Globus pallidus (tissue), 1 donor: ENCODE measurements at regions not wholly inside any gene's neighbourhood (a gene's known extent, or its start where the extent isn't known, plus 50 kb on each side); places are given as distances from the start of the nearest gene placed in this dataset.

Experiments
- DNase-seq: peaks from one replicate; pipeline ENCODE4 v3.0.0-alpha.2; 2015; ENCODE audit warnings: low spot score

DNA sequence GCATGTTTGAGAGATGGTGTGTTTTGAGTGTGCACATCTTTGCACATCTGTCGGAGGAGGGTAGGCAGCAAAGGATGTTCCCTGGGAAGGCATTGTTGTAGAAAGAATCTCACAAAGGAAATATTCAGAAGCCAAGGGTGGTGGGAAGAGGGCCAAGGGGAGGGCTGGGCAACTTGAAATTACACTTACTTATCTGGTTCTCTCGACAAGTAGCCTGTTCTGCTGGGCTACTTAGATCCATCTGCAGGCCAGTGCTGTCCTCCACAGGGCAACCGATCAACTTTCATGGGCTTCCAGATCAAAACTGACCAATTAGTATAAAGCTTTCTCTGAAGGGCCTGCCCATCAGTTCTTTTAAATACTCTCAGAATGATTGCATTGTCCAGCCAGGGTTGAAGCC, 495.2 kb downstream of the GADD45G start:
- no peak for DNase-seq

DNA sequence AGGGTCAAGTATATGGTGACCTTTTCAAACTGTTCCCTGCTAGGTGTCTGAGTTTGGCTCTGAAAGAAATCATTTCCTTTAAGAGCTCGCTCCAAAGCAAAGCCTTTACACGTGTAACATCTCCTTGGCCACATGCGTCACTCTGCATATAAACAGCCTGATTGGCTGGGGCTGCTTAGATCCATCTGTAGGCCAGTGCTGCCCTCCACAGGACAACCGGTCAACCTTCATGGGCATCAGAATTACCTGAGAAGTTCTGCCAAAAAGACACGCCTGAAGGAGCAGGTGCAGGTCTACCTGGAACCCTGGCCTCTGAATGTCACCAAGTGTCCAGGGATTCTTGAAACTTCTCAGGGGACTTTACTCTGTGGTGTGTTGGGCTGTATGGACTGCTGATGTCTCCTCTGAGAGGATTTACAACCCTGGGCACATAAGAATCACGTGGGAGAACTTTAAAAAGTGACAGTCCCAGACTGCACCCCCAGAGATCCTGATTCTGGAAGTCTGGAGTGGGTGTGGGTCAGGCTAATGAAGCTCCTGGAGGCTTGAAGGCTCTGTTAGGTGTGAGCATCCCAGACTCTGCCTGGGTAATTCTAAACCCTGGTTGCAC, 497.6 kb downstream of the GADD45G start:
- peak; percentile 74 for DNase-seq

DNA sequence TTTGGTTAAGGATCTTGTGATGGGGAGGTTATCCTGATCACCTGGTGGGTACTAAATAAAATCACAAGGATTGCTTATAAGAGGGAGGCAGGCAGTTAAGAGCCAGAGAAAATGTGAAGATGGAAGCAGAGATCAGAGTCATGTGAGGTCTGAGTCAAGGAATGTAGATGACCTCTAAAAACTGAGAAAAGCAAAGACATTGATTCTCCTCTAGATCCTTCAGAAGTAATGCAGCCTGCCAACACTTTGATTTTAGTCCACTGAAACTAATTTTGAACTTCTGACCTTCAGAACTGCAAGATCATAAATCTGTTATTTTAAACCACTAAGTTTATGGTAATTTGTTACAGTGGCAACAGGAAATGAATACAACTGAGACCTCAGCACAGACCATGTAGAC, 499.0 kb downstream of the GADD45G start:
- no peak for DNase-seq

DNA sequence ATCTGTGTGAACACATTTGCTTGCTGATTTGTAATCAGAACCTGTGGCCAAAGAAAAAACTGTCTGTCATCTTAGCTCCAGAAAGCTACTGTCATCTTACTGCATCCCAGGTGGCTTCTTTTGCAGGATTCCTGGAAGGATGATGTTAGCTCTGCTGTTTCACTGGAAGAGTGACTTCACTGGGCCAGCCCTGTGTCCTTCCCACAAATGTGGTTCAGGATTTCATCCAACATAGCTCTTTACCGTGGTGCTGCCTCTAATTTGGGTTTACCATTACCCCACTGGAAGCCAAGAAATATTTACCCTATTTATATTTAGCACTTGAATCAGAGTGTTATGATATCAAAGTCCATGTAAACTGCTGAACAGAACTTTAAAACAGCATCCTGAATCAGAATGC, 501.0 kb downstream of the GADD45G start:
- DNase-seq, result no peak

DNA sequence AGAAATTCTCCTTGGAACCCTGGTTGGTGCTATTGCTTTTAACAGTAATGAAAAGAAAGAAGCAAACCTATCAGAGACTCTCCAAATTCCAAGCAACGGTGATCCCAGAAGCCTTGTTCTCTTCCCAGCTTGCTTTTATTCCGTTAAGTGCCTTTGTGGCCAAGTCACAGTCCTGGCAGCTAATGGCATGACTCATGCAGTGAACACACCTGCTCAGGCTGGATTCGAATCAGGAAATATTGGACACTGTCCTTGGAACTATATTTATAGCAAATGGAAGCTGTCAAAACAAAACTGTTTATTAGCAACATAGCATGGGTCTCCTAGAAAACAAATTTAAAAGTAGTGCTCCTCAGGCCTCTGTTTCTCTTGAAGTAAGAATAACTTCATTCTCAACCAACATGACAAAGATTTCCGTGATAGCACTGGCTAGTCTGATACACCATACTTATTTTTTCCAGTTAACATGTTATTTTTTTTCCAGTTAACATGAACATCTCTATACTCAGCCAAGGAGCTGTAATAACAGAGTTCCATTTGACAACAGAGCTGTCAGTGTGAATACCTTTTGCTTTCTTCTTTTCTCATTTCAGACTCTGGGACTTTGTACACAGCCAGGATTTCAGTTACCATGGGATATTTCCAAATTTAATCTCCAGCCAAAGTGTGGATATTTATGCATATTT, 502.4 kb downstream of the GADD45G start:
- DNase-seq, result no peak

DNA sequence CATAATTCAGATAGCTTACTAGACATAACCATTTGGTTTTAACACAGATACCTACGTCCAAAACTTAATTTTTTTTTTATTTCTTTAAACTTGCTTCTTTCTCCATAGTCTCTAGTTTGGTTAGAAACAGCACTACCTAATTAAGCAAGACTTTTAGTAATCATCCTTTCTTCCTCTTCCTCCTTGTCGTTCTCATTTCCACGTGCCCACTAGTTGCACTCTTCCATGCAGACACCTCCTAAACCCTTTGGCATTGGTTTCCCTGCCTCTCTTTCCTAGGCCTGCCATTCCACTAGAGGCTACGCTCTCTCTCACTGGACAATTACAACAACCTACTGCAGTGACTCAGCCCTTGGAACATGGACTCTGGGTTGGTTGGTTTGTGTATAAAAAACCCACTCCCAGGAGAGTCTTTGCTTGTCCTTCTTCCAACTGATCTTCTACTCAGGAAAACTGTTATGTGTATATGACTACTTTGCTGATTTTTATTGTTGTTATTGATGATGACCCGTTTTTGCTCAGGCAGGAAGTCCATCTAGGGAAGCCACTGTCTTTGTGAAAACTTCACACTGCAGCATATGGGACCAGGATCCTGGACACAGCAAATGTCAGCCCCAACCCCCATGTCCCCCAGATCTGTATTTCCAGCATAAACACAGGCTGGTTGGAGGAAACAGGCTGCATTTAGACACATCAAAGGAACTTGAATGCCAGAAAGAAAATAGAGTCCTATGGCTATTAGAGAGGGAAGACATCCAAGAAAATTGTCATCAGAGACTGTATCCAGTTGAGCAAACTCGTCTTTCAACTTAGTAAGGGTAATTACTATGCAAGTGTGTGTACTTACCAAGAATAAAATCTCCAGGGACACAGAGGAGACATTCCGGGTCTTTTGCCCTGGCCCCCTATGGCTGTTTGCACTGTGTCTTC, 503.2 kb downstream of the GADD45G start:
- DNase-seq, result no peak

DNA sequence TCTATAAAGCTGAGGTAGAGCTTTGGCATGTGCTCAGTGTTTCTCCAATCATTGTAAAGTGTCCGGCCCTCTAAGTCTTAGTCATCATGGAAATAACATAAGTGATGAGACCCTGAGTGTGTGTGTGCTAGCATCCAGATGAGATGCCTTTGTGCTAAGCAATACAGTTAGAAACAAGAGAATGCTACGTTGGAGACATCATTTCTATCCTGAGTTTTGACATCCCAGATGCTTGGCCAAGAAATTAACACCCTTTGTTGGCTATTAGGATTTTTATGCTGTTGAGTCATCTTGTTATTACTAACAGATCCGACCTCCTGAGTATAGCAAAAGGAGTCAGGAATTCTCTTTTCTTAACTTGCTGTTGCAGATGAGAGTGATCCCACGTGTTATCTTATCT, 508.0 kb downstream of the GADD45G start:
- DNase-seq, result no peak

DNA sequence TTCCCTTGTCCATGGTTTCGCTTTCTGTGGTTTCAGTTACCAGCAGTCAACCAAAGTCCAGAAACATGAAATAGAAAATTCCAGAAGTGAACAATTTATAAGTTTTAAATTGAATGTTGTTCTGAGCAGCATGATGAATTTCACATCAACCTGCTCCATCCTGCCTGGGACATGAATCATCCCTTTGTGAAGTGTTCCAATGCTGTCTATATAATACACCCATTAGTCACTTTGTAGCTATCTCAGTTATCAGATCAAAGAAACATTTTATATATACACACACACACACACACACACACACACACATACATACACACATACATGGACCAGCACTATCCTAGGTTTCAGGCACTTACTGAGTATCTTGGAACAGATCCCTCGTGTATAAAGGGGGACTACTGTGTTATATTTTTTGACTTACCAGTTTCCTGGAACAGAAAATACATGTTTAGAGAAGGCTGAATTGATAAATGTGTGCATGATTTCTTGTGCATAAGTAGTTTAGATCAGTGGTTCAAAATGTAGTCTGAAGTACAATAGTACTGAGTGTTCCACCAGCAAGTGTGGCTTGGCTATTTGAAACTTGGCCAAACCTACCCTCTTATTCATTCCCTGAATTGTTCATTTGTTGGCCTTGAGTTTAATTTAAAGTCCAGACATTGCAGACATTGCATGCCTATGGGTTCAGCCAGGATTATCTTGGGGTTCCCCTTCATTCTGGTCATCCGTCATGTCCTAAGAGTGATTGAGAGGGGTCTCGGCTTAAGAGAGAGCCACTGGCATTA, 510.0 kb downstream of the GADD45G start:
- DNase-seq, result no peak

DNA sequence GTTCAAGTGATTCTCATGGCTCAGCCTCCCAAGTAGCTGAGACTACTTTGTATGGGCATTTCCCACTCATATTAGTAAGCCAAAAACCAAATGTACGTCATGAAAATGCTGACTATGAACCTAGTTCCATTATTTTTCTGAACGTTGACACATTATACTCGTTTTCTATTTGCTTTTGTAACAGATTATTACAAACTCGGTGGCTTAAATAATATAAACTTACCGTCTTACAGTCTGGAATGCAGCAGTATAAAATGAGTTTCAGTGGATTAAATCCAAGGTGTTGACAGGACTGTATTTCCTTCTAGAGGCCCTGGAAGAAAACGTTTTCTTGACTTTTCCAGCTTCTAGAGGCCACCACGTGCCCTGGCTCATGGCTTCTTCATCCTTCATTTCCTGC, 517.0 kb downstream of the GADD45G start:
- no peak for DNase-seq

DNA sequence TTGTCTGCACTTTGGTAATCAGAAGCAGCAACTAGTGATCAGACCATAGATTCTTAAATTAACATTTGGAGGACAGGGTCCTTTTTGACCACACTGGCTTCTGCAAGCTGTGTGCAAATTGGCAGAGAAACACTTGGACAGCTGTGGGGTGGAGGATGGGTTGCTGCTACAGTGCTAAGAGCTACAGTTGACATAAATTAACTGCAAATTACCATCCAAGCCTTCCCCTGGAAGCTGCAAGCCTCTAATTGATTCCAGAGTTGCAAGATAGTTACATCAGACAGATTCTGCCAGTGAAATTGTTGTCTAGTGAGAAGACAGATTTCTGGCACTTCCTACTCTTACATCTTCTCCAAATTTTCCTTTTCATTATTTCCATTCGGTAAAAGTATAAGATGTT, 517.7 kb downstream of the DIRAS2 start:
- no peak for DNase-seq

DNA sequence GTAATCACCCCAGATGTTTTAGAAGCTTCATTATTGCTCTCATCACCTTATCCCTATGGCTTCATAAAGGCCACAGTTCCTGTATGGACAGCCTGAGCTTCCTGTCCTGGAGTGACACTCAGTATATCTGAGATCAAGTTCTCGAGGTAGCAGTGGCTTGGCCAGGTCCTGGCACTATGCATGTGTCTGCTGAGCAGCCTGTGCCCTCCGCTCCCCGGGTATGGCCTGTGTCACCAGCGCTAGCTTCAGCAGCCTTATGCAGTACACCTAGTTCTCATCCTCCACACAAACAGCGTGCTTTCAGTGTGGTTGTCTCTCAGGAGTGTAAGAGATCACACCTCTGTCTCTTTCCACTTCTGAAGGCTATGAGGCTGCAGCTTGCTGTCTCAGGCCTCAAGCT, 514.7 kb downstream of the DIRAS2 start:
- no peak for DNase-seq

DNA sequence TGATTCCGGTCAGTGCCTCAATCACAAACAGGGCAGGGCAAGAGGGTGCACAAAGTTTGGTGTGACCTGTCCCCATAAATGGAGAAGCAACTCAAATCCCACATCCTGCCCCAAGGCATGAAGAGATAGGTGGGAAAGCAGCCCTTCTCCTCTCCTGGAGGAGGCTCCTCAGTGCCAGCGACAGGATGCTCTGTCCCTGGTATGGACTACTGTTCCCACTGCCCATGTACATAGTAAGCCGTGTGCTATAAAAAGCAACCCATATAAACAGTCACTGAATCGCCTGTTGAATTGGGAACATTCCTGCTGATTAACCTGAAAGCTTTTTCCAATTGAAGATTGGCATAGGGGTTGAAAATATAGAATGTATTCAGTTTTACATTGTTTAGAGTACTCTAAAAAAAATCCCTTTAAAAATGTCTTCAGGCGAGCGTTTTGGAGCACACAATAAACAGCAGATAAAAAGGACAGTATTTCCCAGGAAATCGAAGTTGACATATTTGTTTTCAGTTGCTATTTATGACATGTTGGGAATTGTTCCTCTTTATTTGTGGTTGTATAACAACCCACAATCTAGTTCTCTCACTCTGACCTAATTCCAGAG, 513.9 kb downstream of the DIRAS2 start:
- DNase-seq, result no peak

DNA sequence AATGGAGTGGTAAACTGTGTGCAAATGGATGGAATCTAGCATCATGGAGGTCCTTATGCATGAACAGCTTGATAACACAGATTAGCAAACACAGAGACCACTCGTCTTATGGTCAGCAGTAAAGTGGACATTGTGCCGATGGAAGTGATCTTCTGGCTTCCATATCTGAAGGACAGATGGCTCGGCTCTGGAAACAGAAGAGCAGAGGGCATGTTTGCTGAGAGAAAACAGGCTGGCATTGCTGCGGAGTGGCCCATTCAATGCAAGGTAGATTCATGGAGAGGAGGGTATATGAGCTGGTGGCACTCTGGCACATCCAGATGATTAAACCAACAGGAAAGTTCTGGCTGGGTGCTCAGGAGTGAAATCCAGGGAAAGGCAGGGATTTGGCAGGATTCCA, 513.2 kb downstream of the DIRAS2 start:
- no peak for DNase-seq

DNA sequence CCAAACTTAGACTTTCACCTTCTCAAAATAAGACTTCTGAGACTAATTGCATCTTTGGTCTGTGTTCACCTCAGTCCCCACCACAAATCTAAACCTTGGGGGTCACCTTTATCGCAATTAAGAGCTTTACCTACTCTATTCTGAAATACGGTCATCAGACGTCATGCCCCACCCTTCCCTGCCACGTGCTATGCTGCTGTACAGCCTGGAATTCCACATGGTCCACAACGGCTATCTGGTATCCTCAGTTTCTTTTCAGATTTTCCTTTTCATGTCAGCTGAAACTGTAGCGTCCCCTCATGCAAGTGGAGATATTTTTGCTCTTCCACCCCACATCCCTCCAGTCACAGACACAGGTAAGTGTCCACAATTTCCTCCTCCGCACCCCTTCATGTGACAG, 511.1 kb downstream of the DIRAS2 start:
- no peak for DNase-seq

DNA sequence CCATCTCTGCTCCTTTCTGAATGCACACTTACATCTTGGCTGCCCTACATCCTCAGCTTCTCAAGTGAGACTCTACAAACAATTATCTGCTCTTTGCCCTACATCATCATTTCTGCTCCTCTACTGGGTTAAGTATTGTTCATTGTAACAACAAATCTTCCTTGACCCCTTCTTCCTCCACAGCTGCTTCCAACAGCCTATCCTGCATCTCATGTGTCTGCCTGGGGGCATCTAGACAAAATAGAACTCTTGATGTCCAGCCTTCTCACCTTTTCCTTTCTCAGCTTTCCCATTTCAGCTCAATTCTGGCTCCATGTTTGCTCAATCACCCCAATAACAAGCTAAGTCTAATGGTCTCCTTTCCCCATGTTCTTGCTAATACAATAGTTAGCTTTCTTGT, 509.8 kb downstream of the DIRAS2 start:
- DNase-seq, result no peak

DNA sequence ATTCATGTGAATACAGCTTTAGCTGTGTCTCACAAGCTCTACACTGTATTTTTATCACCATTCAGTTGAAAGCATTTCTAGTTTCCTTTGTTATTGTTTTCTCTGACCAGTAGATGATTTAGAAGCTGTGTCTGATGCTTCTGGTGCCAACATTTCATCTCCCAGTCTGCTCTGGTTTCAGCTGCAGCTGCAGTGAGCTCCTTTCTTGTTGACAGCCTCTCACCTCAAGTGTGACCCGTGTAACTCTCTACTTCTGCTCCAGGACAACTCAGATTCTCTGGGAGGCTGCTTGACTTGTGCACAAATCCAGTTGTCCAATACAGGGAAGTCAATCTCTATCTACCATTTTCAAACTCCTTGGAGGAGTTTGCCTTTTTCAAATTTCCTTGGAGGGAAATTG, 504.8 kb downstream of the DIRAS2 start:
- no peak for DNase-seq

DNA sequence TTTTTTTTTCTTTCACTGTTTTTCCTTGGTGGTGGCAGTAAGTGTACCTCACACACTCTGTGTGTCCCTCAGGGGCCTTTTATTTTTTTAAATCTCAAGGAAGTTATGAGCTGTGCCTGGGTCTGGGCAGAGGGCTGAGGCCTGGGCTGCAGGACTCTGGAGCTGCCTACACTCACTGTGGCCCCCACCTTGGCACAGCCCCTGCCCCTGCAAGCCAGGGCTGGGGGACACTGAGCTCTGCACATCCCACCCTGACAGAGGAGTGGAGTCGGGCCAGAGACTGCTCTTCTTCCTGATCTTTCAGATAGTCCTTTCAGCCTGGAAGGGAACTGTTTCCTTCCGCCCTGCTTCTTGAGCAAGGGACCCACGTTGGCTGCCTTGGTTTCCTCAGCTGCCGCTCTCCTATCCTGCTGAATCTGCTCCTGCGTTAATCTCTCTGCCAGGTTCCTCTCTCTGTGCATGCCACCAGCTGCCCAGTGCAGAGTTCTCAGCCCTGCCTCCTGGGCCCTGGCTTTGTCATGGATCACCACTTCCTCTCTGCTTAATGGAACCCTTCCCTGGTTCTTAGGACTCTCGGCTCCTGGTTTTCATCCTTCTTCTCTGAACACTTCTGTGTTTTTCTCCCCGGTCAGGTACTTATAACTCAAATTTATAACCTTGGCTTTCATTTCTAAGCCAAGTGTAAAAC, 502.3 kb downstream of the DIRAS2 start:
- DNase-seq, result no peak

DNA sequence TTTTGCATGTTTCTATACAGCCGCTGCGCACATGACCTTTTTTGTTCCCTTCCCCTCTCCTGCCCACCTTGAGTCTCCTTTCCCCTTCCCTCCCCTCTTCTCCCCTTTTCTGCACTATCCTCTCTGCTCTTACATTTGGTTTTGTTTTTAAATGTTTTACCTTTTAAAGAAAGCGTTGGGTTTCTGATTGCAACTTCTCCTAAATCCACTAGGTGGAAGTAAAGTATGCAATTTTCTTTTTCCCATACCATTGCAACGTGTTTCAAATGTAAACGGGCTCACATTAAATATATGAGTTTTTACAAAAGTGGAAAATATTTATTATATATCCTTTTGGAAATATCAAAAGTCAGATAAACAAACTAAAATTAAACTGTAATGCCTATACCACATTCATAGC, 500.9 kb downstream of the DIRAS2 start:
- DNase-seq, result no peak

DNA sequence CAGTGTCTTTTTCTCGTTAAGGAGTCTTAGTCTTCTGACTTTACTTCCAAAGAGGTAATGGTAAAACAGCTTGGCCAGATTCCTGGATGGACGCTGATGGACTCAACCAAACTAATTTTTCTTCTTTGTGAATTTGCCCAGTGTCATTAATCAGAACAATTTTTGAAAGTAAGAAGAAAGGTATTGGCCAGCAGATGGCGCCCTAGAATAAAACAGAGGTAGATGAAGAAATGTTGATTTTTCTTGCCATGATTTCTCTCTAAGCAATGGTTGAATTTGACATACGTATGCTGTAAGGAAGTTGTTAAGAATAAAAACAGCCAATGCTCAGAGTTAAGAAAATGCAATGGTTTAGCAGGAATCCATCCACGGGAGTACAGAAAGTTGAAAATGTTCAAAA, 500.0 kb downstream of the DIRAS2 start:
- peak; percentile 26 for DNase-seq

DNA sequence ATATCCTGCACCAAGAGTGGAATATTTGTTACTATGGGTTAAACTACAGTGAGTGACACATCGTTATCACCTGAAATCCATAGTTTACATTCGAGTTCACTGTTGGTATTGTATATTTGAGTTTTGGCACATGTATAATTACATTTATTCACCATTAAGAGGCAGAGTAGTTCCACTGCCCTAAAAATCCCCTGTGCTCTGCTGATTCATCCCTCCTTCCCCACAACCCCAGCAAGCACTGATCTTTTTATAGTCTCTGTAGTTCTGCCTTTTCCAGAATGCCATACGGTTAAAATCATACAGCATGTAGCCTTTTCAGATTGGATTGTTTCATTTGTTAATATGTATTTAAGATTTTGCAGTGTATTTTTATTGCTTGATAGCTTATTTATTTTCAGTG, 495.2 kb downstream of the DIRAS2 start:
- DNase-seq, result no peak

DNA sequence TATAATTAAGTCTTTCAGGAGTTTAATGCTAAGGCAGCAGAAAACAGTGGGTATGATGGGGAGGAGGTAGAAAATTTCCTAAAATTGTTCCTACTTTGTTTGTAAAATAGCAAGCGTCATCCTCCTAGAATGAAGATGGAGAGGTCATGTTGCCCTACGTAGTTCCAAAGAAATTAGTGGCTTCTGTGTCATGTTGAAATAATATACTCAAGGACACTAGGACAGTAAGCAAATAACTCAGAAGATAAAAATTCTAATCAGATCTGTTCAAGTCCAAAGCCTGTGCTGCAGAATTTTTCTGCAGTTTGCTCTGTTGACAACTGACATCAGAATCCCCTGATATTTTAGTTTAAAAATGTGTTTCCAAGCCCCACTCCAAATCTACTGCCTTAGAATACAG, 486.3 kb downstream of the DIRAS2 start:
- no peak for DNase-seq
